ENCODE measurements at regions not wholly inside any gene's neighbourhood (a gene's known extent, or its start where the extent isn't known, plus 50 kb on each side); places are given as distances from the start of the nearest gene placed in this dataset.

DNA sequence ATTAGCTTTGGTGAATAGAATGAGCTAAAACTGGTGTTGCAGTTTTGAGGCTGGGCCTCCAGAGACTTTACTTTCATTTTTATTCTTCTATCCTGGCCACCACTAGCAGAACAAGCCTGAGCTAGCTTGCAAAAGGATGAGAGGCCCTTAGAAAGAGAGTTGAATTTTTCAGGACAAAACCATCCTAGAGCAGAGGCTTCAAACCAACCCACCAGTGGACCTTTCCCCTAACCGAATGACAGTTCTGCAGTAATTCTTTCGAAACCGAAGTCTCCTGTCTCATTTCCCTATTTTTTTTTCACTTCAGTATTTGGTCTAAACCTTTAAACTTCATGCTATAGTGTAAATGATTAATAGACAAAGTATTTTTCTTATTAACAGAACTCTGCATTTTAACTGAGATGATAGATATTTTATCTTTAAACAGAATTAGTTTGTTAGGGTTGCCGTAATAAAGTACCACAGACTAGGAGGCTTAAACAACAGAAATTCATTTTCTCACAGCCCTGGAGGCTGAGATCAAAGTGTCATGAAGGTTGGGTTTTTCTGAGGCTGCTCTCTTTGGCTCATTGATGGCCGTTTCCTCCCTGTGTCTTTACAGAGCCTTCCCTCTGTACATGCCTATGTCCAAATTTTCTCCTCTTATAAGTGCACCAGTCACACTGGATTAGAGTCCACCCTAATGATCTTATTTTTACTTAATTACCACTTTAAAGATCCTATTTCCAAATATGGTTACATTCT, 80.6 kb upstream of the PAK5 start:
- no peak for DNase-seq (ENCODE audit: low spot score)

DNA sequence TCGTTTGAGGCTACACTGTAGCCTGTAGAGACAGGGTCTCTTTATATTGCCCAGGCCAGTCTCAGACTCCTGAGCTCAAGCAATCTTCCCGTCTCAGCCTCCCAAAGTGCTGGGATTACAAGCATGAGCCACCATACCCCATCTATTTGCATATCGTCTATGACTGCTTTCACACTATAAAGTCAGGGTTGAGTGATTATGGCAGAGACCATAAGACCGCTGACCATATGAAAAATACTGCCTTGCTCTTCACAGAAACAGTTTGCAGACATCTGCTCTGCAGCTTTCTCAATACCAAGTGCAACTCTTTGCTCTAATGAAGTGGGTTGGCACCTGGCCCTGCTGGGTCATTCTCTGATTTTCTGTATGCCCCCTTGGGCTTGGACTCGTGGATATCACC, 79.5 kb upstream of the PAK5 start:
- DNase-seq (ENCODE audit: low spot score) = no peak

DNA sequence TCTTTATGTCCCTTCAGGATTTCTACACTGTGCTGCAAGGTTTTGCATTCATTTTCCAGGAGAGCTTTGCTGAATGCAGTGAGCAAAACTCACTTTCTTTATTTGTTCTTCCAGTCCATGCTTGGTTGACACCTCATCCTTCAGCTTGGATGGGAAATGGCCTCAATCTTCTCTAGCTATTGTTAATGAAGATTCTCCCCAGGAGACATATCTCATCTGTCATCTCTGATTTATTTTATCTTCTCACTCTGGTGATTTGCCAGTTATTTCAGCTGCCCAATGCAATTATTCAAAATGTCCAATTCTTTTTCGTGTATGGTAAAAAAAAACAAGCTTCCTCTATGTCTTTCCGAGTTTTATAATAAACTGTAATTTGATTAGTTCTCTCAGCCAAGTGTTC, 77.9 kb upstream of the PAK5 start:
- DNase-seq (ENCODE audit: low spot score) = no peak

GRCh38 chr20:9912858-9913434, 74.1 kb upstream of the PAK5 start:
- peak; percentile 29 for DNase-seq (ENCODE audit: low spot score)

- no peak for DNase-seq (ENCODE audit: low spot score)
Observed at GRCh38 chr20:9912290-9912689, 73.4 kb upstream of the PAK5 start.

- DNase-seq (ENCODE audit: low spot score) = no peak
Observed at GRCh38 chr20:9911519-9911918, 72.6 kb upstream of the PAK5 start.

GRCh38 chr20:9909167-9909566, 70.3 kb upstream of the PAK5 start:
- no peak for DNase-seq (ENCODE audit: low spot score)

DNA sequence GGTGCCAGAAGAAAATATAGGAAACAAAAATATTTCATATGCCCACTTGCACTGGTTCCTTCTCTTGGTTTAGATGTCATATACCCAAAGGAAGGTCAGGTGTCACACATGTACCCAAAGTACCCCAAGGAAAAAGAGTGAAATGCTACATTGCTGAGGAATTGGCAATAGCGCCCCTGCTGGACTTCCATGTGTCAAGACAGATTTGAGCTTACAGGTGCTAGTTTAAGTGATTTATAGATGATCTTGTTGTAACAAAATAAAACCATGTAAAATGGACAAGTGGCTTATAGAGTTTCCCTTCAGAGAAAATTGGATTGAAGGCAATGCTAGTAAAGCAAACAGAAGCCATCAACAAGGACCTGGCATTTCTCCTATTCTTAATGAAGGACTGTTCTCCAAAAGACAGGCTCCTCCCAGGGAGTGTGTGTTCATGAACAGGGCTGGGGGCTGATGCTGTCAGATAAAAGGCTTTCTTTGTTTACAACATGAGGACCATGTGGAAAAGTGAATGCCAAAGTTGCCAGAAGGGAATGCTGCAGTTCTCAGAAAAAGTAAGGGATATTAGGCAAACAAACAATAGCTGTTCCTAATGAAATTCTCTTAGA, 64.3 kb upstream of the PAK5 start:
- no peak for DNase-seq (ENCODE audit: low spot score)

- no peak for DNase-seq (ENCODE audit: low spot score)
Observed at GRCh38 chr20:9889270-9889981, 50.5 kb upstream of the PAK5 start.

Measured in AG08396 (cell line).